GM19467 (cell line): ENCODE measurements at regions not wholly inside any gene's neighbourhood (a gene's known extent, or its start where the extent isn't known, plus 50 kb on each side); places are given as distances from the start of the nearest gene placed in this dataset.
A peak's percentile ranks its signal among the peaks of the same experiment; 100 is the strongest.

Source experiments
- ATAC-seq: cut with Tn5 transposase; IDR thresholded peaks from one replicate; pipeline ENCODE4 v1.9.1; 2021; ENCODE audit warnings: mild to moderate bottlenecking, moderate library complexity; ENCODE audit not compliant: unreplicated experiment

- ATAC-seq = no peak
These were observed 56.6 kb downstream of the HLA-G start for GRCh38 chr6:29884261-29884660.

- ATAC-seq = no peak
These were observed 55.6 kb upstream of the HLA-A start for GRCh38 chr6:29886701-29887100.

GRCh38 chr6:29887330-29887818 is 55.0 kb upstream of the HLA-A start:
- ATAC-seq = peak; percentile 22

GRCh38 chr6:29887819-29888776 is 54.2 kb upstream of the HLA-A start:
- peak; percentile 69 for ATAC-seq
